Mesendoderm (in vitro differentiated cells): ENCODE measurements at regions not wholly inside any gene's neighbourhood (a gene's known extent, or its start where the extent isn't known, plus 50 kb on each side); places are given as distances from the start of the nearest gene placed in this dataset.

ENCODE experiments used
- DNase-seq: peaks from one replicate; pipeline ENCODE4 v3.0.0; 2013
- H2AK5ac ChIP-seq: 2 replicates; pipeline ENCODE4 v1.6.1; 2013; ENCODE audit warnings: low read length, inconsistent platforms
- H2BK120ac ChIP-seq: 2 replicates; pipeline ENCODE4 v1.6.1; 2013; ENCODE audit warnings: low read depth, mild to moderate bottlenecking, low read length, moderate library complexity, mixed read lengths
- H2BK15ac ChIP-seq: replicated peaks from 2 replicates; pipeline ENCODE4 v1.6.1; 2013; ENCODE audit warnings: low read depth, mild to moderate bottlenecking, moderate library complexity
- H2BK5ac ChIP-seq: 2 replicates; pipeline ENCODE4 v1.6.1; 2013; ENCODE audit warnings: low read length, inconsistent platforms
- H3K18ac ChIP-seq: 2 replicates; pipeline ENCODE4 v1.6.1; 2013; ENCODE audit warnings: mild to moderate bottlenecking, low read length, mixed read lengths
- H3K23ac ChIP-seq: one replicate; pipeline ENCODE4 v1.6.1; 2013; ENCODE audit warnings: low read length
- H3K27ac ChIP-seq: 2 replicates; pipeline ENCODE4 v1.5.1; 2013; ENCODE audit warnings: low read depth, mild to moderate bottlenecking, inconsistent platforms, low read length, moderate library complexity
- H3K27me3 ChIP-seq: 2 replicates; pipeline ENCODE4 v1.6.1; 2013; ENCODE audit warnings: low read length, control low read depth, mild to moderate bottlenecking, inconsistent platforms; ENCODE audit not compliant: insufficient read depth, poor library complexity
- H3K36me3 ChIP-seq: 2 replicates; pipeline ENCODE4 v1.6.1; 2013; ENCODE audit warnings: low read length, inconsistent platforms; ENCODE audit not compliant: control insufficient read depth, insufficient read depth
- H3K4ac ChIP-seq: one replicate; pipeline ENCODE4 v1.6.1; 2013; ENCODE audit warnings: low read depth, mild to moderate bottlenecking, low read length, moderate library complexity
- H3K4me1 ChIP-seq: 2 replicates; pipeline ENCODE4 v1.6.1; 2013; ENCODE audit warnings: low read depth, low read length, inconsistent platforms; ENCODE audit not compliant: control insufficient read depth
- H3K4me2 ChIP-seq: 2 replicates; pipeline ENCODE4 v1.6.1; 2013; ENCODE audit warnings: low read length
- H3K4me3 ChIP-seq: 2 replicates; pipeline ENCODE4 v1.5.1; 2013; ENCODE audit warnings: mild to moderate bottlenecking, low read length
- H3K56ac ChIP-seq: one replicate; pipeline ENCODE4 v1.6.1; 2013; ENCODE audit warnings: low read length
- H3K79me1 ChIP-seq: 2 replicates; pipeline ENCODE4 v1.6.1; 2013; ENCODE audit warnings: low read length, inconsistent platforms
- H3K79me2 ChIP-seq: 2 replicates; pipeline ENCODE4 v1.6.1; 2013; ENCODE audit warnings: mild to moderate bottlenecking, low read length; ENCODE audit not compliant: control insufficient read depth, insufficient read depth
- H3K9ac ChIP-seq: 2 replicates; pipeline ENCODE4 v1.6.1; 2013; ENCODE audit warnings: low read length, inconsistent platforms
- H4K5ac ChIP-seq: one replicate; pipeline ENCODE4 v1.6.1; 2013; ENCODE audit warnings: low read length
- H4K8ac ChIP-seq: one replicate; pipeline ENCODE4 v1.6.1; 2013; ENCODE audit warnings: low read depth, mild to moderate bottlenecking, control low read depth, low read length, moderate library complexity
- WGBS: extraction: QIAGEN DNeasy Blood & Tissue Kit; methylation state at CpG from one replicate; pipeline ENCODE4 v1.1.7; 2013; ENCODE audit warnings: low lambda C conversion rate, missing lambda C conversion rate; ENCODE audit not compliant: insufficient coverage; ENCODE audit errors: extremely low coverage; 5-methylcytosine and 5-hydroxymethylcytosine counted together

- Histone ChIP-seq H3K56ac (no peak overlapping the region), H3K79me2 (peaks cover 6% of the 10 kb centered on the region), H4K5ac (no peak overlapping the region), H4K8ac (no peak overlapping the region), H3K9ac (no peak overlapping the region), H3K4ac (no peak overlapping the region), H3K23ac (no peak overlapping the region), H3K4me1 (no peaks in the 10 kb centered on the region), H2AK5ac (no peak overlapping the region), H3K27ac (no peak overlapping the region), H3K4me3 (no peak overlapping the region), H3K27me3 (no peaks in the 10 kb centered on the region), H2BK5ac (no peak overlapping the region), H3K18ac (no peak overlapping the region), H3K4me2 (no peak overlapping the region), H3K79me1 (peaks cover 6% of the 10 kb centered on the region), H3K36me3 (no peaks in the 10 kb centered on the region), H2BK15ac (no peak overlapping the region), H2BK120ac (no peak overlapping the region)
- peak; percentile 64 for DNase-seq
- WGBS = no CpG with 5 or more reads among the region's 2 CpGs
Observed at GRCh38 chr11:92286709-92287108, 62.1 kb downstream of the FAT3 start.

- H3K36me3 ChIP-seq = no peaks in the 10 kb centered on the region
- H4K8ac ChIP-seq = no peak overlapping the region
- no peak overlapping the region for H3K9ac ChIP-seq
- no peak overlapping the region for H4K5ac ChIP-seq
- peaks cover 6% of the 10 kb centered on the region for H3K79me1 ChIP-seq
- peaks cover 6% of the 10 kb centered on the region for H3K79me2 ChIP-seq
- H3K27ac ChIP-seq = no peak overlapping the region
- no peak overlapping the region for H3K4me2 ChIP-seq
- no peak for DNase-seq
- no peak overlapping the region for H3K56ac ChIP-seq
- H3K4me1 ChIP-seq = no peaks in the 10 kb centered on the region
- H3K4ac ChIP-seq = no peak overlapping the region
- WGBS = no CpG with 5 or more reads among the region's 8 CpGs
- no peak overlapping the region for H2AK5ac ChIP-seq
- no peak overlapping the region for H3K18ac ChIP-seq
- no peak overlapping the region for H3K4me3 ChIP-seq
- no peaks in the 10 kb centered on the region for H3K27me3 ChIP-seq
- no peak overlapping the region for H2BK120ac ChIP-seq
- H2BK15ac ChIP-seq = no peak overlapping the region
- H3K23ac ChIP-seq = no peak overlapping the region
- no peak overlapping the region for H2BK5ac ChIP-seq
Observed at GRCh38 chr11:92295175-92296137, 70.8 kb downstream of the FAT3 start.

- no peak overlapping the region for H3K4me3 ChIP-seq
Observed at GRCh38 chr11:92296138-92296515, 71.5 kb downstream of the FAT3 start.

GRCh38 chr11:92297567-92298553, 73.2 kb downstream of the FAT3 start:
- H3K4me3 ChIP-seq = no peak overlapping the region
- H3K36me3 ChIP-seq = no peaks in the 10 kb centered on the region
- no peak overlapping the region for H2BK15ac ChIP-seq
- H3K4me1 ChIP-seq = no peaks in the 10 kb centered on the region
- no peaks in the 10 kb centered on the region for H3K27me3 ChIP-seq
- no peak overlapping the region for H3K4ac ChIP-seq
- H2BK120ac ChIP-seq = no peak overlapping the region
- no peak overlapping the region for H4K8ac ChIP-seq
- no peak overlapping the region for H2AK5ac ChIP-seq
- no peak overlapping the region for H3K9ac ChIP-seq
- H3K4me2 ChIP-seq = no peak overlapping the region
- WGBS = no CpG with 5 or more reads among the region's 3 CpGs
- H3K56ac ChIP-seq = no peak overlapping the region
- peaks cover 6% of the 10 kb centered on the region for H3K79me2 ChIP-seq
- no peak overlapping the region for H3K27ac ChIP-seq
- H4K5ac ChIP-seq = no peak overlapping the region
- no peak overlapping the region for H3K23ac ChIP-seq
- H2BK5ac ChIP-seq = no peak overlapping the region
- H3K79me1 ChIP-seq = peaks cover 6% of the 10 kb centered on the region
- H3K18ac ChIP-seq = no peak overlapping the region
- DNase-seq = no peak

More at GRCh38 chr11:92296138-92296515, 71.5 kb downstream of the FAT3 start:
- no peak overlapping the region for H3K9ac ChIP-seq
- no peak overlapping the region for H2AK5ac ChIP-seq
- DNase-seq = no peak
- H3K79me1 ChIP-seq = peaks cover 6% of the 10 kb centered on the region
- H2BK15ac ChIP-seq = no peak overlapping the region
- no CpG with 5 or more reads among the region's 3 CpGs for WGBS
- no peak overlapping the region for H3K18ac ChIP-seq
- no peak overlapping the region for H3K27ac ChIP-seq
- no peak overlapping the region for H4K5ac ChIP-seq
- H3K23ac ChIP-seq = no peak overlapping the region
- peaks cover 6% of the 10 kb centered on the region for H3K79me2 ChIP-seq
- H3K27me3 ChIP-seq = no peaks in the 10 kb centered on the region
- no peak overlapping the region for H3K56ac ChIP-seq
- H4K8ac ChIP-seq = no peak overlapping the region
- no peaks in the 10 kb centered on the region for H3K4me1 ChIP-seq
- no peak overlapping the region for H3K4me2 ChIP-seq
- H2BK120ac ChIP-seq = no peak overlapping the region
- H2BK5ac ChIP-seq = no peak overlapping the region
- H3K4ac ChIP-seq = no peak overlapping the region
- H3K36me3 ChIP-seq = no peaks in the 10 kb centered on the region

GRCh38 chr11:92300876-92301275, 76.3 kb downstream of the FAT3 start:
- no peak overlapping the region for H3K18ac ChIP-seq
- peaks cover 6% of the 10 kb centered on the region for H3K4me1 ChIP-seq
- H2BK5ac ChIP-seq = no peak overlapping the region
- WGBS = no CpG with 5 or more reads among the region's 2 CpGs
- no peak overlapping the region for H3K56ac ChIP-seq
- H3K27ac ChIP-seq = no peak overlapping the region
- no peak overlapping the region for H4K8ac ChIP-seq
- H3K9ac ChIP-seq = no peak overlapping the region
- H3K36me3 ChIP-seq = no peaks in the 10 kb centered on the region
- peaks cover 1% of the 10 kb centered on the region for H3K79me1 ChIP-seq
- no peak overlapping the region for H2AK5ac ChIP-seq
- no peak overlapping the region for H3K4me2 ChIP-seq
- no peak overlapping the region for H2BK120ac ChIP-seq
- no peak for DNase-seq
- no peak overlapping the region for H3K4me3 ChIP-seq
- no peak overlapping the region for H4K5ac ChIP-seq
- no peak overlapping the region for H2BK15ac ChIP-seq
- no peak overlapping the region for H3K23ac ChIP-seq
- H3K79me2 ChIP-seq = peaks cover 3% of the 10 kb centered on the region
- H3K27me3 ChIP-seq = no peaks in the 10 kb centered on the region
- no peak overlapping the region for H3K4ac ChIP-seq
